T follicular helper cell (primary cell): ENCODE measurements at regions not wholly inside any gene's neighbourhood (a gene's known extent, or its start where the extent isn't known, plus 50 kb on each side); places are given as distances from the start of the nearest gene placed in this dataset.

Experiments
- DNase-seq: peaks from one replicate; pipeline ENCODE4 v3.0.0-alpha.2; 2020; ENCODE audit warnings: low read depth

DNA sequence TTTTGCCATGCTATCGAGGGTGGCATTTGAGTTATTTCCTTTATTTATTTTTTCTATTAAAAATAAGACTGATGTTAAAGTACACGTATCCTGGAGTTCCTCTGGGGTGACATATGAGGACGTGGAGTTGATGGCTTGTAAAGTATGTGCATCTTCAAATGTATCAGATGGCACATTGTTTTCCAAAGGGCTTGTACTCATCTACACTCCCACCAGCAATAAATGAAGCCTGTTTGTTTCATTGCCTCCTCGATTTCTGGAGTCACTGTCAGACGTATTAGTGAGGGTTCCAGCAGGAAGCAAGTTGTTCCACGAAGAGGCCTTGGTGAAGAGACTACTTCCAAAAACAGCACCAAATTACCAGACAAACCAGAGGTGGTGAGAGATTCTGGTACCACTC, 423.9 kb downstream of the NPHP4 start:
- no peak for DNase-seq

DNA sequence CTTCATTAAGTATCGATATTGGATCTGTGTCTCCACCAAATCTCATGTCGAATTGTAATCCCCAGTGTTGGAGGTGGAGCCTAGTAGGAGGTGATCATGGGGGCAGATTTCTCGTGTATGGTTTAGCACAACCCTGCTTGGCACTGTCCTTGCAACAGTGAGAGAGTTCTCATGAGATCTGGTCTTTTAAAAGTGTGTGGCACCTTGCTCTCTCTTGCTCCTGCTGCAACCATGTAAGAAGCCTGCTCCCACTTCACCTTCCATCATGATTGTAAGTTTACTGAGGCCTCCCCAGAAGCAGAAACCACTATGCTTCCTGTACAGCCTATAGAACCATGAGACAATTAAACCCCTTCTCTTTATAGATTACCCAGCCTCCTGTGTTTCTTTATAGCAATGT, 424.4 kb downstream of the NPHP4 start:
- no peak for DNase-seq

DNA sequence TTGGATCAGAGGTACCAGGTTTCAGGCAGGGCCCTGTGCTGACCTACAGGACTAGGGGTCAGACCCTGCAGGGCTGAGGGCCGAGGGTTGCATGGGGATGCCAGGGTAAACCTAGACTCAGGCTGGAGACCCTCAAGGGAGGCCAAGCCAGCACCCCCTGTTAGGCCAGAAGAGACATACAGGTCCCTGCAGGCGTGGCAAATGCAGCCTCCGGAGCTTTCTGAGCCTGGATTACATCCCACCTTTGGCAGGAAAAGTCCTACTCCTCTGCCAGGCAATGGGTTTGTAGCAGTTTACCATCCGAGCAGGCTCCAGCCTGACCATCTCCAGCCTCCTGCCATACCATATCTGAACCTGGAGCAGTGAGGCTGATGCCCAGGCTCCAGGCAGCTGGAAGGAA, 425.3 kb downstream of the NPHP4 start:
- no peak for DNase-seq

DNA sequence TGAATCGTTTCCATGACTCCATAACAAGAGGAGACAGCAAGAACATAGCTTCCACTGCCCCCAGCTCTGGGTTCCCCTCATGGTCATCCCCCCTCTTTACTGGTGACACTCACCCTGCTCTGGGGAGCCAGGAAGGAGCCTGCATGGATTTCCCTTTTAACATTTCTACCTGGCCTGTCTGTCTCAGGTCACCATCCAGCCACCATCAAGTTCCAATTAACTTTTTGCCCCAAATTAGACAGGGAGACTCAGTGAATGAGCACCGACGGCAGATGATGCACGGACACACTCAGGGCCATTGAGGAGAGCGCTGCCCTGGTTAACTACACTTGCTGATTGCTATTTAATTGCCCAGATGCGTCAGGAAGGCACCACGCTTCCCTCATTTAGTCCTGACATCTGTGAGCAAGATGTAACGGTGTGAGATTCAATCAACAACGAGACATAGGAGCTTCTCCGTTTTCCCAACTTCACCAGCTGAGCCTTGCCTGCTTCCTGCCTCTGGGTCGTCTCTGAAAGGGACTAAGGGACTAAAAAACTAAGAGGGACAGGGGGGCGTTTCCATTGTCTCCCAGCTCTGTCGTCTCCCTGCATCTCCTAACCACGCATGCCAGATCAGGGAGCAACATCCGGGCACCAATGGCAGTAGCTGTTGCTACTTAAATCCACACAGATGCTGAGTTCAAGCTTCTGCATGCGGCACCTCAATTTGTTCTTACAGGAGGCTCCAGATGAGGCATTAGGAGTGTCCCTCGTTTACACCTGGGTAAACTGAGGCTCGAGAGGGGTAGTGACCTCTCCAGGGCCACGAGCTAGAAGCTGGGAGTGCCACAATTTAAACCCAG, 426.7 kb downstream of the NPHP4 start:
- no peak for DNase-seq

DNA sequence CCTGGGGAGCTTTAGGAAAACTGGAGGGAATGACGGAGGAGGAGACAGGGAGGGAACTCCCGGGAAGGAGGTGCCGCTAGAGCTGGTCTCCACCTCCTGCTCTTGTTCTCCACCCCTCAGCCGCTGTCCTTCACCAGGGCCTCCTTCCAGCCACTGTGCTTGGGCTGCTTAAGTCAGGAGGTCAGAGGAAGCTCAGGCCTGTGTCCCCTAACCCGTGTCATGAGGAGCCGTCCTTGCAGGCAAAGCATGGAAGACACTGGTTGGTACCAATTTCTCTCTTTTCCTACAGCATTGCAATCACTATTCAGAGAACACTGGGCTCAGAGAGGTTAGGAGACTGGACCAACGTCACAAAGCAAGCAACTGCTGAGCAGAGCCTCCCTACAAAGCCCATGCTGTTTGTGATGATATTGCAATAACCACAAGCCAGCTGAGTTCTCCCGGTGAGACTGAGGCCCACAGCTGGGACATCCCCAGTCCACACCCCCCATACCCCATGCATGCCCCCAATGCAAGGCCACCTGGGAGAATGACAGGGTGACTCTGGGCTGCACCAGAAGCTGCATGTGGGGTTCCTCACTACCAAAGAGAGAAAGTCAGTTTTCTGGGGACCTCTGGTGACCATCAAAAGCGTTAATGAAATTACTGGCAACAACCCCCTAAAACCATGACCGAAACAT, 427.5 kb downstream of the NPHP4 start:
- no peak for DNase-seq

DNA sequence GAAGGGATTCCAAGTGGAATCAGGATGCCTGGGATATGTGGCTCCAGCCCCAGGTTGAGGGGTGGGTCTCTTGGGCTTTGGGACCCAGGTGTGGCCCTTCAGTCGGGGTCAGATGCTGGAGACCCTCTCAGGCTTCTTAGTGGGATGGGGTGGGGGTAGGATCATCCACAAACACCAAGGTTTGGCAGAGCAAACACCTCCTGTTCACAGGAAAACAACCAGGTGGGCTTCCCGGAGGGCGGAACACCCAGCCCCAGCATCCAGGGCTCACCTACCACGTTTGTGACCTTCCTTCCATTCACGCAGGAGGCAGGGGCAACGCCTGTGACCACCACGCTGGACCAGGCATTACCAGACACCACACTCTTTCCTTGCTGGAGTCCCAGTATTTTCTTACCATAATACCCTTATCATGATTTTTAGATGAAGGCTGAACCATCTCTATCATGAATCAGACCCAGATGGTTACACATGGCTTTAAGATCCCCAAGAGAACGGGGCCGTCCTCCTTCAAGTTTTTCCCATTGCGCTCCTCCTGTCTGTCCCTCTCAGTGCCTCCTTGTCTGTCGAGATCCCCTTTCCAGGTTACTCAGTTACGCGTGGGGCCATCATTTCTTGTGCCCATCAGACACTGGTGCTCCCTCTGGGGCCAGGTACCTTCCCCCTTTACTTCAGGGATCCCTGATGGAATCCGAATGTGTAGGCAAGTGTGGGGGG, 428.2 kb downstream of the NPHP4 start:
- no peak for DNase-seq

GRCh38 chr1:5562769-5563168, 429.5 kb downstream of the NPHP4 start:
- DNase-seq: no peak

DNA sequence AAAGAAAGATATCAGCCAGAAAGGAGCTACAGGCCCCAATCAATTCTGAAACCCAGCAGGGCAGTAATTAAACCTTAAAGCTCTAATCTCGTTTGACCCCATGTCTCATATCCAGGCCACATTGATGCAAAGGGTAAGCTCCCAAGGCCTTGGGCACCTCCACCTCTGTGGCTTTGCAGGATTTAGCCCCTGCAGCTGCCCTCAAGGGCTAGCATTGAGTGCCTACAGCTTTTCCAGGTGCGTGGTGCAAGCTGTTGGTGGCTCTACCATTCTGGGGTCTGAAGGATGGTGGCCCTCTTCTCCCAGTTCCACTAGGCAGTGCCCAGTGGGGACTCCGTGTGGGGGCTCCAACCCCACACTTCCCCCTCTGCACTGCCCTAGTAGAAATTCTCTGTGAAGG, 429.9 kb downstream of the NPHP4 start:
- no peak for DNase-seq

GRCh38 chr1:5559078-5559477, 433.1 kb downstream of the NPHP4 start:
- DNase-seq: no peak

GRCh38 chr1:5555853-5556252, 436.4 kb downstream of the NPHP4 start:
- no peak for DNase-seq

- no peak for DNase-seq
Measured at GRCh38 chr1:5554784-5555183, 437.4 kb downstream of the NPHP4 start.

- no peak for DNase-seq
Measured at GRCh38 chr1:5554111-5554510, 438.1 kb downstream of the NPHP4 start.

GRCh38 chr1:5552787-5553484, 439.3 kb downstream of the NPHP4 start:
- no peak for DNase-seq

GRCh38 chr1:5551274-5551975, 440.8 kb downstream of the NPHP4 start:
- DNase-seq: no peak

- DNase-seq: no peak
Measured at GRCh38 chr1:5548266-5548665, 444.0 kb downstream of the NPHP4 start.

- DNase-seq: no peak
Measured at GRCh38 chr1:5543235-5543634, 449.0 kb downstream of the NPHP4 start.

- DNase-seq: no peak
Measured at GRCh38 chr1:5532811-5533210, 459.4 kb downstream of the NPHP4 start.

- no peak for DNase-seq
Measured at GRCh38 chr1:5526822-5527551, 465.2 kb downstream of the NPHP4 start.

DNA sequence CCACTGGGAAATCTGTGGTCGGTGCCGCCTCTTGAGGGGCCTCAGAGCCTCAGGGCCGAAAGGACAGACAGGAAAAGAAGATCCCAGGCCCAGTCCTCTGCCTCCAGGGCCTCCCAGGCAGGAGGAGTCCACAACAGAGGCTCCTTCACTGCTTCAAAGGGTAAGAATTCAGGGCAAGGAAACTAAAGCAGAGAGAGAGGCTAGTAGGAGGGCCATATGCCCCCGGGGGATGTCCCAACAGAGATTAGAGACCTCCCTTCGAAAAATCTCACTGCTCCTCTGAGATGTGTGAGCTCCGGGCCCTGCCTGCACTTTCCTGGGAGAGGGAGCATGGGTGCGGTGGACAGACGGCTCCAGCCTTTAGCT, 465.9 kb downstream of the NPHP4 start:
- no peak for DNase-seq

DNA sequence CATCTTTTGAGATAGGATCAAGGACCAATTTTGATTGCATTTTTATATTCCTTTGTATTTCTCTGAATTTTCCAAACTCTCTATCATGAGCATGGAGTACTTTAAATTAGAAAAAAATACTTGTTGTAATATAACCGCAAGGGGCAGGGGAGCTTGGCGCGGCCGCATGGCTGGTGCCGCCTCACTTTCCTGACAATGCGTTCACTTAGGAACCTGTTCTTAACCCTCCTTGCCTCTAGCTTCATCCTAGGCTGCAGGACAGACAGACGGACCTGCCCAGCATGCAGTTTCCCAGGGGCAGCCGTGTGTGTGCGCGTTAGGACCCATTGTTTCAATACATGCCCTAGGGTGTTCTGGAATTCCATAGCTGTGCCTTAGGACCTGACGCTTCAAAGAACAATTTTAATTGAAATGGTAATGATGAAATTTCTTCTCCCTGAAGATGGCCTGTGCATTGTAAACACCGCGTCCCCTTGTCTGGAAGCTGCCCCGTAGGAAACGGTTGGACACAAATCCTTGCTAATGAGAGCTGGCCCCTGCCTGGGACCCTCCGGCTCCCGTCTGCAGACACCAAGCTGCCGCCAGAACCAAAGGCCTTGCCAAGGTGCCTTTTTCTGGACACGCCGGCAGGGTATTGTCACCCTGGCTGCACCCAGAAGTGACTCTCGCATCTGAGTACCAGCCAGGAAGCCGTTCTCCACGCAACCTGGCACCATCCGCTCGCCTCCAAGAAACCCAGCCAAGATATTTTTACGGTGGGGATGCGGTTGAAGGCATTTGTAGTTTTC, 466.4 kb downstream of the NPHP4 start:
- no peak for DNase-seq
